G401.6 (cell line): ENCODE measurements at regions not wholly inside any gene's neighbourhood (a gene's known extent, or its start where the extent isn't known, plus 50 kb on each side); places are given as distances from the start of the nearest gene placed in this dataset.

Experiments used
- FAIRE-seq: peaks from 2 replicates; lab custom pipeline; 2012; peaks lifted over from hg19 to GRCh38; lab: Jason Lieb, UNC

GRCh38 chr5:99004960-99005359, 76.2 kb upstream of the CHD1 start:
- FAIRE-seq, result no peak

GRCh38 chr5:99000876-99001275, 72.1 kb upstream of the CHD1 start:
- FAIRE-seq, result no peak

GRCh38 chr5:99000221-99000620, 71.4 kb upstream of the CHD1 start:
- FAIRE-seq, result no peak

GRCh38 chr5:98999631-99000030, 70.8 kb upstream of the CHD1 start:
- no peak for FAIRE-seq

GRCh38 chr5:98997000-98997399, 68.2 kb upstream of the CHD1 start:
- FAIRE-seq, result no peak

- no peak for FAIRE-seq
These were observed 65.8 kb upstream of the CHD1 start for GRCh38 chr5:98994611-98995010.

- FAIRE-seq, result no peak
These were observed 64.7 kb upstream of the CHD1 start for GRCh38 chr5:98993512-98993911.

GRCh38 chr5:98992552-98992951, 63.7 kb upstream of the CHD1 start:
- FAIRE-seq, result no peak

GRCh38 chr5:98989727-98990126, 60.9 kb upstream of the CHD1 start:
- no peak for FAIRE-seq

GRCh38 chr5:98986587-98986986, 57.8 kb upstream of the CHD1 start:
- no peak for FAIRE-seq

GRCh38 chr5:98982880-98983279, 54.1 kb upstream of the CHD1 start:
- no peak for FAIRE-seq
